ENCODE measurements at regions not wholly inside any gene's neighbourhood (a gene's known extent, or its start where the extent isn't known, plus 50 kb on each side); places are given as distances from the start of the nearest gene placed in this dataset.
"Not testable (repeated sequence)": the region's sequence is repeated elsewhere in the genome, so short reads cannot be mapped to it uniquely, and the experiment has no call there.

DNA sequence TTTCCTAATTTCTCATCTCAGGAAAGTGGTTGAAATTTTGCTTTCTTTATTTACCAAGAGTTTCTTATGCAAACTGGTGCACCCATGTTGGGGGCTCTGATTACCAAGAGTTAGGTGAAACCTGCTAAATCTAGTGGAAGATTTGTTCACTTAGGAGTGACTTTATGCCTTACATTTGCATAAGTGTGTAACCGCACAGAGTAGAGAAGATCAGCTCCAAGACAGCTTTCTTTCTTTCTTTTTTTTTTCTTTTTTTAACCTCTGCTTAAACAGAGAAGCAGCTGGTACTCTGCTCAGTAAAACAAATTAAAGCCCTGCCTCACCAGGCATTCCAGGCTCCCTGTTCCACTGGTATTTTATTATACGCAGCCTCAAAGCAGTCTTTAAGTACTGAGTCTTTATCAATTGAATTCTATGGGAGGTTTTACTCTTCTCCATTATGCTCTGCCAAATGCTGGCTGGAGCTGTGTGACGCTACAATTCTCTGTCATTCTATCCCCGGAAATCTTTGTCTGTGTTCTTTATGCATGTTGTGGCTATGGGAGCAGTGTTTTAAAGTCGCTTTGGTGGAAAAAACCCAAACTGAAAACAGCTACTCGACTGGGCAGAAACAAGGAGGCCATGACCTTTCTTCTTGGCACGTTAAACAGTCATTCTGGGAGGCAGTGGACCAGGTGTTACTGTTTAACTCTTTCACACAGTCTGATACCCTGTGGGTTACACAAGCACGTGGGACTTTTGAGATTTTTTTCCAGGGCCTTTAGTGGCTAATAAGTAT, 55.2 kb upstream of the GBE1 start:
- H3K27ac ChIP-seq, result no peak overlapping the region
- H3K27me3 ChIP-seq (replicated peaks; ENCODE audit: insufficient read depth), result no peaks in the 10 kb centered on the region
- DNase-seq (ENCODE audit: low spot score), result no peak
- peaks cover 4% of the 10 kb centered on the region for H3K9me3 ChIP-seq
- ATAC-seq (ENCODE audit: insufficient number of reproducible peaks, low FRiP score, low read depth), result no peak
- H3K4me3 ChIP-seq, result no peak overlapping the region
- H3K36me3 ChIP-seq, result no peaks in the 10 kb centered on the region
- no peaks in the 10 kb centered on the region for H3K4me1 ChIP-seq (ENCODE audit: control insufficient read depth in 1 of 2, low read depth in 2 of 2)
- TF ChIP-seq, protein P1, sequence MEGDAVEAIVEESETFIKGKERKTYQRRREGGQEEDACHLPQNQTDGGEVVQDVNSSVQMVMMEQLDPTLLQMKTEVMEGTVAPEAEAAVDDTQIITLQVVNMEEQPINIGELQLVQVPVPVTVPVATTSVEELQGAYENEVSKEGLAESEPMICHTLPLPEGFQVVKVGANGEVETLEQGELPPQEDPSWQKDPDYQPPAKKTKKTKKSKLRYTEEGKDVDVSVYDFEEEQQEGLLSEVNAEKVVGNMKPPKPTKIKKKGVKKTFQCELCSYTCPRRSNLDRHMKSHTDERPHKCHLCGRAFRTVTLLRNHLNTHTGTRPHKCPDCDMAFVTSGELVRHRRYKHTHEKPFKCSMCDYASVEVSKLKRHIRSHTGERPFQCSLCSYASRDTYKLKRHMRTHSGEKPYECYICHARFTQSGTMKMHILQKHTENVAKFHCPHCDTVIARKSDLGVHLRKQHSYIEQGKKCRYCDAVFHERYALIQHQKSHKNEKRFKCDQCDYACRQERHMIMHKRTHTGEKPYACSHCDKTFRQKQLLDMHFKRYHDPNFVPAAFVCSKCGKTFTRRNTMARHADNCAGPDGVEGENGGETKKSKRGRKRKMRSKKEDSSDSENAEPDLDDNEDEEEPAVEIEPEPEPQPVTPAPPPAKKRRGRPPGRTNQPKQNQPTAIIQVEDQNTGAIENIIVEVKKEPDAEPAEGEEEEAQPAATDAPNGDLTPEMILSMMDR (IDR thresholded peaks at IDR 0.05), result no peak

DNA sequence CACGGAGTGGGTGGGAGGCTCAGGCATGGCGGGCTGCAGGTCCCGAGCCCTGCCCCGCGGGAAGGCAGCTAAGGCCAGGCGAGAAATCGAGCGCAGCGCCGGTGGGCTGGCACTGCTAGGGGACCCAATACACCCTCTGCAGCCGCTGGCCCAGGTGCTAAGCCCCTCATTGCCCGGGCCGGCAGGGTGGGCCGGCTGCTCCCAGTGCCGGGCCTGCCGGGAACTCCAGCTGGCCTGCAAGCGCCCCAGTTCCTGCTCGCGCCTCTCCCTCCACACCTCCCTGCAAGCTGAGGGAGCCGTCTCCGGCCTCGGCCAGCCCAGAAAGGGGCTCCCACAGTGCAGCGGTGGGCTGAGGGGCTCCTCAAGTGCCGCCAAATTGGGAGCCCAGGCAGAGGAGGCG, 50.7 kb upstream of the GBE1 start:
- ATAC-seq (ENCODE audit: insufficient number of reproducible peaks, low FRiP score, low read depth); H3K4me1 ChIP-seq (ENCODE audit: control insufficient read depth in 1 of 2, low read depth in 2 of 2); DNase-seq (ENCODE audit: low spot score); H3K36me3 ChIP-seq; H3K27ac ChIP-seq; H3K4me3 ChIP-seq; H3K27me3 ChIP-seq (replicated peaks; ENCODE audit: insufficient read depth); H3K9me3 ChIP-seq: not testable (repeated sequence)

Measured in thoracic aorta (tissue), 2 donors.